CD4-positive, alpha-beta T cell (primary cell): ENCODE measurements at regions not wholly inside any gene's neighbourhood (a gene's known extent, or its start where the extent isn't known, plus 50 kb on each side); places are given as distances from the start of the nearest gene placed in this dataset.

ENCODE experiments used
- ATAC-seq: fragments of 200-7000 bp; cut with Tn5 transposase; one replicate; pipeline ENCODE4 v1.10.0; 2022; ENCODE audit warnings: mild to moderate bottlenecking; ENCODE audit not compliant: poor library complexity
- CTCF ChIA-PET: fragments of 350-600 bp; sonication (Branson Sonifier 250); formaldehyde crosslinking; loops from one replicate; lab custom pipeline; 2021; ENCODE audit warnings: antibody characterized with exemption, inconsistent platforms; lab: Charles Lee
- POLR2A ChIA-PET: fragments of 350-600 bp; sonication (Branson Sonifier 250); formaldehyde crosslinking; loops from one replicate; lab custom pipeline; 2021; ENCODE audit warnings: antibody characterized with exemption, inconsistent platforms; lab: Charles Lee
- DNase-seq, 14 experiments: peaks; one replicate each; pipeline ENCODE4 v3.0.0-alpha.2; 2013 to 2020; ENCODE audit warnings: mixed read lengths in 2 of 14
- H3K27ac ChIP-seq, 2 donors: one replicate each; pipeline versions ENCODE4 v1.5.1 to v1.7.0; 2013; ENCODE audit warnings: low read length in 2 of 2, low read depth in 1 of 2, mild to moderate bottlenecking in 1 of 2
- H3K27me3 ChIP-seq, 2 experiments: 1 replicate in 1 of 2; 2 replicates in 1 of 2; pipeline versions ENCODE4 v1.6.1 to v1.7.0; 2013; ENCODE audit warnings: low read length in 2 of 2, control low read depth in 1 of 2, mild to moderate bottlenecking in 1 of 2, moderate library complexity in 1 of 2; ENCODE audit not compliant: insufficient read depth in 2 of 2, control insufficient read depth in 1 of 2
- H3K36me3 ChIP-seq: one replicate; pipeline ENCODE4 v1.6.1; 2013; ENCODE audit warnings: low read length, control low read depth; ENCODE audit not compliant: insufficient read depth
- H3K4me1 ChIP-seq: one replicate; pipeline ENCODE4 v1.6.1; 2013; ENCODE audit warnings: low read length, control low read depth; ENCODE audit not compliant: insufficient read depth
- H3K4me3 ChIP-seq: one replicate; pipeline ENCODE4 v1.5.1; 2013; ENCODE audit warnings: mild to moderate bottlenecking, low read length, moderate library complexity
- H3K9me3 ChIP-seq, 2 experiments: 1 replicate in 1 of 2; 2 replicates in 1 of 2; pipeline versions ENCODE4 v1.6.1 to v1.7.0; 2013; ENCODE audit warnings: low read length in 2 of 2, mild to moderate bottlenecking in 2 of 2, control low read depth in 1 of 2, moderate library complexity in 1 of 2; ENCODE audit not compliant: control insufficient read depth in 1 of 2, insufficient read depth in 1 of 2
- H3K27ac Mint-ChIP-seq: one replicate; pipeline ENCODE4 v1.8.0; 2020; ENCODE audit warnings: mixed read lengths
- H3K27me3 Mint-ChIP-seq: one replicate; pipeline ENCODE4 v1.8.0; 2021; ENCODE audit warnings: mixed read lengths
- H3K36me3 Mint-ChIP-seq: one replicate; pipeline ENCODE4 v1.8.0; 2021; ENCODE audit warnings: low read depth, mixed read lengths
- H3K4me1 Mint-ChIP-seq: one replicate; pipeline ENCODE4 v1.8.0; 2021; ENCODE audit warnings: low read depth, mixed read lengths
- H3K4me3 Mint-ChIP-seq: one replicate; pipeline ENCODE4 v1.8.0; 2020; ENCODE audit warnings: mild to moderate bottlenecking, mixed read lengths
- H3K9me3 Mint-ChIP-seq: one replicate; pipeline ENCODE4 v1.8.0; 2020; ENCODE audit warnings: mixed read lengths
- CTCF ChIP-seq: fragments of 200-600 bp; IDR thresholded peaks from one replicate; pipeline ENCODE4 v1.8.0; 2022; ENCODE audit warnings: antibody characterized with exemption, mild to moderate bottlenecking
- intact Hi-C, 2 experiments: fragments of 100-400 bp; cut with DNase I in 1 of 2; cut with micrococcal nuclease in 1 of 2; formaldehyde crosslinking; loops; one replicate each; pipeline versions ENCODE4 v1.15.1 to v1.9.0; 2023 to 2025; cut with DNase I, micrococcal nuclease

- no peaks in the 10 kb centered on the region for H3K36me3 ChIP-seq
- H3K4me3 ChIP-seq, result no peak overlapping the region
- CTCF ChIA-PET, result no interaction called here
- TF ChIP-seq CTCF, result no peak
- H3K9me3 ChIP-seq, result no peaks in the 10 kb centered on the region
- Mint-ChIP-seq H3K27ac (no peak overlapping the region), H3K36me3 (no peaks in the 10 kb centered on the region), H3K9me3 (no peaks in the 10 kb centered on the region), H3K27me3 (peaks cover 8% of the 10 kb centered on the region), H3K4me3 (no peak overlapping the region), H3K4me1 (no peaks in the 10 kb centered on the region)
- no peak for ATAC-seq
- no peaks in the 10 kb centered on the region for H3K27me3 ChIP-seq
- POLR2A ChIA-PET, result no interaction called here
- H3K27ac ChIP-seq, result no peak overlapping the region
- DNase-seq, result no peak
- intact Hi-C loops, result no loop called here
- H3K4me1 ChIP-seq, result no peaks in the 10 kb centered on the region
Observed at GRCh38 chr22:47966316-47966715, 1203.9 kb downstream of the TBC1D22A start.

- H3K36me3 ChIP-seq, result no peaks in the 10 kb centered on the region
- DNase-seq (no peak), ATAC-seq (no peak)
- H3K9me3 ChIP-seq, result no peaks in the 10 kb centered on the region
- H3K36me3 Mint-ChIP-seq, result no peaks in the 10 kb centered on the region
- H3K4me3 Mint-ChIP-seq, result no peak overlapping the region
- H3K9me3 Mint-ChIP-seq, result no peaks in the 10 kb centered on the region
- H3K27ac Mint-ChIP-seq, result no peak overlapping the region
- intact Hi-C loops, result no loop called here
- H3K27me3 Mint-ChIP-seq, result peaks cover 8% of the 10 kb centered on the region
- ChIA-PET CTCF (no interaction called here), POLR2A (no interaction called here)
- H3K27me3 ChIP-seq, result no peaks in the 10 kb centered on the region
- no peaks in the 10 kb centered on the region for H3K4me1 Mint-ChIP-seq
- H3K27ac ChIP-seq, result no peak overlapping the region
- no peak overlapping the region for H3K4me3 ChIP-seq
- H3K4me1 ChIP-seq, result no peaks in the 10 kb centered on the region
- no peak for TF ChIP-seq CTCF
Observed at GRCh38 chr22:47965896-47966295, 1203.4 kb downstream of the TBC1D22A start.

GRCh38 chr22:47965066-47965465 is 1202.6 kb downstream of the TBC1D22A start:
- TF ChIP-seq CTCF, result no peak
- POLR2A ChIA-PET, result no interaction called here
- no peaks in the 10 kb centered on the region for H3K4me1 ChIP-seq
- Mint-ChIP-seq H3K36me3 (no peaks in the 10 kb centered on the region), H3K4me3 (no peak overlapping the region), H3K9me3 (no peaks in the 10 kb centered on the region), H3K4me1 (no peaks in the 10 kb centered on the region), H3K27ac (no peak overlapping the region), H3K27me3 (peaks cover 8% of the 10 kb centered on the region)
- CTCF ChIA-PET, result no interaction called here
- intact Hi-C loops, result no loop called here
- no peaks in the 10 kb centered on the region for H3K27me3 ChIP-seq
- H3K27ac ChIP-seq, result no peak overlapping the region
- no peaks in the 10 kb centered on the region for H3K36me3 ChIP-seq
- ATAC-seq (no peak), DNase-seq (no peak)
- no peak overlapping the region for H3K4me3 ChIP-seq
- no peaks in the 10 kb centered on the region for H3K9me3 ChIP-seq
